Stomach (tissue), 4 donors: ENCODE measurements at regions not wholly inside any gene's neighbourhood (a gene's known extent, or its start where the extent isn't known, plus 50 kb on each side); places are given as distances from the start of the nearest gene placed in this dataset.

Source experiments
- POLR2A ChIP-seq, 4 donors: fragments of 450-650 bp; IDR thresholded peaks; one replicate each; pipeline ENCODE4 v1.6.1; 2016; ENCODE audit warnings: antibody characterized with exemption in 4 of 4, control low read depth in 2 of 4, mild to moderate bottlenecking in 1 of 4, moderate library complexity in 1 of 4
- TF ChIP-seq, protein P1 (sequence below), 7 experiments: fragments of 450-650 bp in 4 of 7; fragments of 200-600 bp in 3 of 7; sonication (generic) in 3 of 7; IDR thresholded peaks; one replicate each; pipeline ENCODE4 v1.5.1; 2016 to 2019; ENCODE audit warnings: antibody characterized with exemption in 7 of 7, control low read depth in 2 of 7, mild to moderate bottlenecking in 1 of 7

- TF ChIP-seq POLR2A (IDR thresholded peaks at IDR 0.05): no peak
- TF ChIP-seq, protein P1, sequence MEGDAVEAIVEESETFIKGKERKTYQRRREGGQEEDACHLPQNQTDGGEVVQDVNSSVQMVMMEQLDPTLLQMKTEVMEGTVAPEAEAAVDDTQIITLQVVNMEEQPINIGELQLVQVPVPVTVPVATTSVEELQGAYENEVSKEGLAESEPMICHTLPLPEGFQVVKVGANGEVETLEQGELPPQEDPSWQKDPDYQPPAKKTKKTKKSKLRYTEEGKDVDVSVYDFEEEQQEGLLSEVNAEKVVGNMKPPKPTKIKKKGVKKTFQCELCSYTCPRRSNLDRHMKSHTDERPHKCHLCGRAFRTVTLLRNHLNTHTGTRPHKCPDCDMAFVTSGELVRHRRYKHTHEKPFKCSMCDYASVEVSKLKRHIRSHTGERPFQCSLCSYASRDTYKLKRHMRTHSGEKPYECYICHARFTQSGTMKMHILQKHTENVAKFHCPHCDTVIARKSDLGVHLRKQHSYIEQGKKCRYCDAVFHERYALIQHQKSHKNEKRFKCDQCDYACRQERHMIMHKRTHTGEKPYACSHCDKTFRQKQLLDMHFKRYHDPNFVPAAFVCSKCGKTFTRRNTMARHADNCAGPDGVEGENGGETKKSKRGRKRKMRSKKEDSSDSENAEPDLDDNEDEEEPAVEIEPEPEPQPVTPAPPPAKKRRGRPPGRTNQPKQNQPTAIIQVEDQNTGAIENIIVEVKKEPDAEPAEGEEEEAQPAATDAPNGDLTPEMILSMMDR (IDR thresholded peaks at IDR 0.05): no peak
Measured at GRCh38 chr2:150735894-150736498, 248.5 kb upstream of the RND3 start.
